ENCODE measurements at regions not wholly inside any gene's neighbourhood (a gene's known extent, or its start where the extent isn't known, plus 50 kb on each side); places are given as distances from the start of the nearest gene placed in this dataset.
A peak's percentile ranks its signal among the peaks of the same experiment; 100 is the strongest.

- TF ChIP-seq GTF3A (CRISPR knock-in tag; conservative IDR thresholded peaks at IDR 0.05) (0 out of 2 replicates have a peak, but pooled peaks have one; percentile 46), ZNF317 (CRISPR knock-in tag; IDR thresholded peaks at IDR 0.05) (0 out of 2 replicates have a peak, but pooled peaks have one; percentile 43), SNAPC4 (CRISPR knock-in tag; IDR thresholded peaks at IDR 0.05) (no peak; the same call in 1 of the 2 replicates), TRAFD1 (CRISPR knock-in tag; IDR thresholded peaks at IDR 0.05; ENCODE audit: borderline replicate concordance) (no peak), ARID2 (CRISPR knock-in tag; IDR thresholded peaks at IDR 0.05; ENCODE audit: borderline replicate concordance) (no peak), CHD2 (IDR thresholded peaks at IDR 0.05; ENCODE audit: low read depth, low read length) (no peak), NR0B2 (CRISPR knock-in tag; IDR thresholded peaks at IDR 0.05) (no peak), HNF1A (IDR thresholded peaks at IDR 0.05; ENCODE audit: low read depth) (peak; percentile 96), HNF1A (CRISPR knock-in tag; IDR thresholded peaks at IDR 0.05; ENCODE audit: borderline replicate concordance) (peak; percentile 99), ZUFSP (CRISPR knock-in tag; IDR thresholded peaks at IDR 0.05; ENCODE audit: borderline replicate concordance) (no peak), U2AF2 (IDR thresholded peaks at IDR 0.05; ENCODE audit: low read depth, low read length) (no peak), ZNF879 (CRISPR knock-in tag; IDR thresholded peaks at IDR 0.05) (0 out of 2 replicates have a peak, but pooled peaks have one; percentile 31), MED1 (CRISPR knock-in tag; IDR thresholded peaks at IDR 0.05) (peak; percentile 71), MED8 (CRISPR knock-in tag; IDR thresholded peaks at IDR 0.05; ENCODE audit: insufficient replicate concordance) (peak; percentile 44), RARA (CRISPR knock-in tag; IDR thresholded peaks at IDR 0.05) (peak; percentile 61; the same call in 1 of the 2 replicates), FOXO1 (CRISPR knock-in tag; IDR thresholded peaks at IDR 0.05) (peak; percentile 33; the same call in 1 of the 2 replicates)
Measured at GRCh38 chr11:34825670-34826383, 90.4 kb downstream of the APIP start (continued).
